ENCODE measurements at regions not wholly inside any gene's neighbourhood (a gene's known extent, or its start where the extent isn't known, plus 50 kb on each side); places are given as distances from the start of the nearest gene placed in this dataset.

GRCh38 chr1:117809764-117810163 lies 119.7 kb downstream of the GDAP2 start:
- no peak for DNase-seq (ENCODE audit: low spot score)
- H3K4me3 Mint-ChIP-seq, result no peak overlapping the region
- H3K27me3 Mint-ChIP-seq (ENCODE audit: low read depth), result no peaks in the 10 kb centered on the region
- CTCF ChIA-PET, result interaction anchor here (0.7 kb wide), 1 partner anchor 275 kb away, joined by 4 read pairs; no protein-coding TSS in a partner anchor
- no peaks in the 10 kb centered on the region for H3K9me3 Mint-ChIP-seq
- TF ChIP-seq ESRRA (CRISPR knock-in tag; IDR thresholded peaks at IDR 0.05; ENCODE audit: borderline replicate concordance) (no peak), ZMAT4 (CRISPR knock-in tag; IDR thresholded peaks at IDR 0.05) (no peak), STAT6 (CRISPR knock-in tag; conservative IDR thresholded peaks at IDR 0.05; ENCODE audit: low read depth) (no peak), MXD4 (CRISPR knock-in tag; IDR thresholded peaks at IDR 0.05; ENCODE audit: borderline replicate concordance) (no peak), ATF6 (CRISPR knock-in tag; IDR thresholded peaks at IDR 0.05) (no peak), JUN (CRISPR knock-in tag; IDR thresholded peaks at IDR 0.05) (no peak), FOXJ3 (CRISPR knock-in tag; IDR thresholded peaks at IDR 0.05; ENCODE audit: borderline replicate concordance) (no peak), USF1 (CRISPR knock-in tag; IDR thresholded peaks at IDR 0.05) (no peak), CTCF (IDR thresholded peaks at IDR 0.05) (no peak), ERG (CRISPR knock-in tag; IDR thresholded peaks at IDR 0.05) (no peak), TP53 (CRISPR knock-in tag; IDR thresholded peaks at IDR 0.05) (no peak)
- peaks cover 10% of the 10 kb centered on the region for H3K4me1 Mint-ChIP-seq
- H3K27ac Mint-ChIP-seq, result no peak overlapping the region
- POLR2A ChIA-PET, result no interaction called here
- ATAC-seq, result no peak
- no peaks in the 10 kb centered on the region for H3K36me3 Mint-ChIP-seq

GRCh38 chr1:117810553-117810952 lies 118.9 kb downstream of the GDAP2 start:
- H3K27me3 Mint-ChIP-seq (ENCODE audit: low read depth), result no peaks in the 10 kb centered on the region
- ChIA-PET POLR2A (no interaction called here), CTCF (interaction anchor here (0.7 kb wide), 1 partner anchor 276 kb away, joined by 4 read pairs; no protein-coding TSS in a partner anchor)
- H3K9me3 Mint-ChIP-seq, result no peaks in the 10 kb centered on the region
- no peaks in the 10 kb centered on the region for H3K36me3 Mint-ChIP-seq
- DNase-seq (ENCODE audit: low spot score) (no peak), ATAC-seq (no peak)
- no peak for TF ChIP-seq TEAD4 (CRISPR knock-in tag; IDR thresholded peaks at IDR 0.05)
- no peak for TF ChIP-seq ESRRA (CRISPR knock-in tag; IDR thresholded peaks at IDR 0.05; ENCODE audit: borderline replicate concordance)
- TF ChIP-seq NR3C1 (CRISPR knock-in tag; conservative IDR thresholded peaks at IDR 0.05; ENCODE audit: low read depth), result no peak
- TF ChIP-seq ZNF416 (CRISPR knock-in tag; IDR thresholded peaks at IDR 0.05), result no peak
- TF ChIP-seq MXD4 (CRISPR knock-in tag; IDR thresholded peaks at IDR 0.05; ENCODE audit: borderline replicate concordance), result no peak
- TF ChIP-seq JUN (CRISPR knock-in tag; IDR thresholded peaks at IDR 0.05), result no peak
- no peak for TF ChIP-seq TCF7 (CRISPR knock-in tag; IDR thresholded peaks at IDR 0.05; ENCODE audit: low read depth)
- TF ChIP-seq JAZF1 (CRISPR knock-in tag; IDR thresholded peaks at IDR 0.05), result no peak
- TF ChIP-seq ERG (CRISPR knock-in tag; IDR thresholded peaks at IDR 0.05), result no peak
- no peak for TF ChIP-seq SP1 (CRISPR knock-in tag; conservative IDR thresholded peaks at IDR 0.05)
- no peak for TF ChIP-seq GTF2I (CRISPR knock-in tag; conservative IDR thresholded peaks at IDR 0.05)
- TF ChIP-seq ZMAT4 (CRISPR knock-in tag; IDR thresholded peaks at IDR 0.05), result no peak
- no peak for TF ChIP-seq NFYB (CRISPR knock-in tag; conservative IDR thresholded peaks at IDR 0.05; ENCODE audit: low read depth)
- no peak for TF ChIP-seq ATF3 (CRISPR knock-in tag; conservative IDR thresholded peaks at IDR 0.05)
- no peak for TF ChIP-seq SOX15 (CRISPR knock-in tag; IDR thresholded peaks at IDR 0.05)
- TF ChIP-seq USF2 (CRISPR knock-in tag; IDR thresholded peaks at IDR 0.05), result no peak
- no peak overlapping the region for H3K27ac Mint-ChIP-seq
- peaks cover 10% of the 10 kb centered on the region for H3K4me1 Mint-ChIP-seq
- no peak overlapping the region for H3K4me3 Mint-ChIP-seq

Data from WTC11 (cell line).